K562 (cell line): ENCODE measurements at regions not wholly inside any gene's neighbourhood (a gene's known extent, or its start where the extent isn't known, plus 50 kb on each side); places are given as distances from the start of the nearest gene placed in this dataset.

Experiments used
- ATAC-seq: fragments of 200-7000 bp; cut with Tn5 transposase; 3 replicates; pipeline ENCODE4 v1.9.1; 2020; ENCODE audit warnings: moderate library complexity
- BruUV-seq: library from RNA; stranded (reverse); fragments of 400-500 nt; replicated peaks from 2 replicates; lab custom pipeline; 2021; lab: Mats Ljungman, UMichigan
- CTCF ChIA-PET: fragments of 300-600 bp; formaldehyde crosslinking; extraction: SDS; loops from one replicate; lab custom pipeline; 2021; ENCODE audit warnings: low intra/inter-chr PET ratio; lab: Yijun Ruan, JAX
- POLR2A ChIA-PET: fragments of 300-600, 350-650 bp; sonication (Branson Sonifier 250); formaldehyde crosslinking; extraction: SDS; loops from one replicate; lab custom pipeline; 2021; ENCODE audit warnings: antibody characterized with exemption, inconsistent platforms; lab: Yijun Ruan, JAX
- DNase-seq, 4 experiments: peaks; one replicate each; pipeline versions ENCODE4 v3.0.0 to v3.0.0-alpha.2; 2011 to 2018; ENCODE audit warnings: low spot score in 3 of 4, mixed read lengths in 3 of 4; ENCODE audit errors: extremely low read depth in 1 of 4
- FAIRE-seq: peaks from 2 replicates; lab custom pipeline; 2011; peaks lifted over from hg19 to GRCh38; lab: Jason Lieb, UNC
- H2AFZ ChIP-seq: 2 replicates; pipeline ENCODE4 v1.6.0; 2011; ENCODE audit warnings: low read depth, low read length, control low read depth, inconsistent platforms
- H3K27ac ChIP-seq: fragments of 200-600 bp; 3 replicates; pipeline ENCODE4 v1.8.0; 2011; ENCODE audit warnings: low read depth, mild to moderate bottlenecking, control low read depth, inconsistent platforms, low read length, moderate library complexity, mixed read lengths; ENCODE audit errors: extremely low read depth
- H3K27me3 ChIP-seq, 2 experiments: fragments of 300-600 bp in 1 of 2; 2 replicates in 1 of 2; 3 replicates in 1 of 2; pipeline versions ENCODE4 v1.6.0 to v1.8.0; 2011; ENCODE audit warnings: inconsistent platforms in 2 of 2, low read length in 2 of 2, mild to moderate bottlenecking in 1 of 2, mixed read lengths in 1 of 2, moderate library complexity in 1 of 2; ENCODE audit not compliant: control insufficient read depth in 2 of 2, insufficient read depth in 2 of 2
- H3K36me3 ChIP-seq: fragments of 300-600 bp; 3 replicates; pipeline ENCODE4 v1.8.0; 2011; ENCODE audit warnings: mild to moderate bottlenecking, low read length, inconsistent platforms; ENCODE audit not compliant: control insufficient read depth, insufficient read depth
- H3K4me1 ChIP-seq, 2 experiments: fragments of 200-600 bp in 1 of 2; replicated peaks in 1 of 2; 2 replicates in 1 of 2; 3 replicates in 1 of 2; pipeline versions ENCODE4 v1.5.1 to v1.8.0; 2011; ENCODE audit warnings: inconsistent platforms in 2 of 2, low read length in 2 of 2, mild to moderate bottlenecking in 1 of 2, mixed read lengths in 1 of 2, moderate library complexity in 1 of 2; ENCODE audit not compliant: control insufficient read depth in 2 of 2, insufficient read depth in 2 of 2
- H3K4me2 ChIP-seq: 2 replicates; pipeline ENCODE4 v1.6.1; 2011; ENCODE audit warnings: low read length, control low read depth, inconsistent platforms, mixed read lengths; ENCODE audit not compliant: insufficient read depth
- H3K4me3 ChIP-seq: fragments of 200-600 bp; sonication (generic), shearing (Covaris generic); 2 replicates; pipeline ENCODE4 v1.5.1; 2016; ENCODE audit warnings: control low read depth, inconsistent platforms
- H3K79me2 ChIP-seq: fragments of 200-600 bp; 3 replicates; pipeline ENCODE4 v1.8.0; 2011; ENCODE audit warnings: low read length, inconsistent platforms; ENCODE audit not compliant: control insufficient read depth, insufficient read depth
- H3K9ac ChIP-seq, 2 experiments: 2 replicates each; pipeline versions ENCODE4 v1.6.0 to v1.6.1; 2011; ENCODE audit warnings: low read depth in 2 of 2, low read length in 2 of 2, control low read depth in 1 of 2, inconsistent platforms in 1 of 2, mild to moderate bottlenecking in 1 of 2, mixed read lengths in 1 of 2; ENCODE audit not compliant: insufficient read depth in 1 of 2
- H3K9me1 ChIP-seq: one replicate; pipeline ENCODE4 v1.6.0; 2011; ENCODE audit warnings: inconsistent platforms, mild to moderate bottlenecking, low read length, moderate library complexity; ENCODE audit not compliant: control insufficient read depth, insufficient read depth
- H3K9me3 ChIP-seq: replicated peaks from 2 replicates; pipeline ENCODE4 v1.5.1; 2011; ENCODE audit warnings: low read depth, low read length, inconsistent platforms; ENCODE audit not compliant: control insufficient read depth, insufficient read depth
- H4K20me1 ChIP-seq: replicated peaks from 2 replicates; pipeline ENCODE4 v1.6.1; 2011; ENCODE audit warnings: low read length, inconsistent platforms, mixed read lengths; ENCODE audit not compliant: control insufficient read depth, insufficient read depth
- GABPB1 ChIP-seq: sonication (generic); formaldehyde crosslinking; IDR thresholded peaks from 2 replicates; pipeline ENCODE4 v1.8.0; 2022; ENCODE audit warnings: mild to moderate bottlenecking, missing genetic modification reagents
- HSF4 ChIP-seq: fragments of 250-450 bp; sonication (Bioruptor Pico); IDR thresholded peaks from 2 replicates; pipeline ENCODE4 v2.1.2; 2022; ENCODE audit warnings: mild to moderate bottlenecking, moderate library complexity, borderline replicate concordance
- JUN ChIP-seq, 2 experiments: sonication (generic) in 1 of 2; formaldehyde crosslinking in 1 of 2; IDR thresholded peaks; 2 replicates each; pipeline versions ENCODE4 v1.6.1 to v1.8.0; 2012 to 2022; ENCODE audit warnings: borderline replicate concordance in 2 of 2, mild to moderate bottlenecking in 2 of 2, improper control_type of control experiment in 1 of 2, low read depth in 1 of 2, low read length in 1 of 2, missing genetic modification reagents in 1 of 2
- L3MBTL2 ChIP-seq: fragments of 450-650 bp; IDR thresholded peaks from 2 replicates; pipeline ENCODE4 v1.6.1; 2016; ENCODE audit warnings: mild to moderate bottlenecking, moderate library complexity
- MCM5 ChIP-seq: fragments of 450-650 bp; IDR thresholded peaks from 2 replicates; pipeline ENCODE4 v1.6.1; 2016; ENCODE audit warnings: low read depth
- SETDB1 ChIP-seq: IDR thresholded peaks from one replicate; pipeline ENCODE4 v1.6.1; 2012; ENCODE audit warnings: low read length, control low read depth, inconsistent platforms
- TRIM24 ChIP-seq, 2 experiments: fragments of 450-650 bp; IDR thresholded peaks; 2 replicates each; pipeline ENCODE4 v1.6.1; 2016
- TRIM25 ChIP-seq: fragments of 450-650 bp; IDR thresholded peaks from 2 replicates; pipeline ENCODE4 v1.7.0; 2016; ENCODE audit warnings: borderline replicate concordance
- ZNF263 ChIP-seq: sonication (generic); formaldehyde crosslinking; IDR thresholded peaks from 2 replicates; pipeline ENCODE4 v1.8.0; 2022; ENCODE audit warnings: mild to moderate bottlenecking, missing genetic modification reagents, borderline replicate concordance
- ZNF431 ChIP-seq: sonication (generic); formaldehyde crosslinking; IDR thresholded peaks from 2 replicates; pipeline ENCODE4 v1.8.0; 2022; ENCODE audit warnings: mild to moderate bottlenecking, missing genetic modification reagents
- WGBS: fragments of 100-300 bp; shearing (Covaris generic); methylation state at CpG from one replicate; pipeline ENCODE4 v1.1.6; 2016; ENCODE audit warnings: low coverage, mixed read lengths; ENCODE audit not compliant: insufficient coverage; ENCODE audit errors: missing lambda C conversion rate; 5-methylcytosine and 5-hydroxymethylcytosine counted together
- in situ Hi-C: fragments of 300-500 bp; cut with MboI; formaldehyde crosslinking; loops from 4 replicates; pipeline ENCODE4 v1.15.0; 2018; ENCODE audit warnings: inconsistent platforms, mixed read lengths
- intact Hi-C: fragments of 100-400 bp; cut with micrococcal nuclease; formaldehyde crosslinking; loops from 2 replicates; pipeline ENCODE4 v1.14.2; 2022
- TF ChIP-seq, protein P1 (sequence below): sonication (generic); formaldehyde crosslinking; IDR thresholded peaks from 2 replicates; pipeline ENCODE4 v1.8.0; 2022; ENCODE audit warnings: mild to moderate bottlenecking, low read depth, missing genetic modification reagents

- ChIA-PET CTCF (no interaction called here), POLR2A (no interaction called here)
- Histone ChIP-seq H2AFZ (no peak overlapping the region), H3K27me3 (no peaks in the 10 kb centered on the region), H3K9ac (no peak overlapping the region), H4K20me1 (no peaks in the 10 kb centered on the region), H3K27ac (no peak overlapping the region), H3K9me1 (no peaks in the 10 kb centered on the region), H3K9me3 (no peaks in the 10 kb centered on the region), H3K4me3 (no peak overlapping the region), H3K79me2 (no peaks in the 10 kb centered on the region), H3K36me3 (no peaks in the 10 kb centered on the region), H3K4me1 (no peaks in the 10 kb centered on the region), H3K4me2 (no peak overlapping the region)
- DNase-seq (no peak), FAIRE-seq (no peak), ATAC-seq (no peak)
- intact Hi-C loops (no loop called here), in situ Hi-C loops (no loop called here)
- TF ChIP-seq GABPB1 (CRISPR knock-in tag): no peak
- 0% methylated on average over 2 of the region's 2 CpGs for WGBS
- BruUV-seq: no TSS peak
Observed at GRCh38 chr7:46649876-46650275, 728.8 kb upstream of the IGFBP3 start.

DNA sequence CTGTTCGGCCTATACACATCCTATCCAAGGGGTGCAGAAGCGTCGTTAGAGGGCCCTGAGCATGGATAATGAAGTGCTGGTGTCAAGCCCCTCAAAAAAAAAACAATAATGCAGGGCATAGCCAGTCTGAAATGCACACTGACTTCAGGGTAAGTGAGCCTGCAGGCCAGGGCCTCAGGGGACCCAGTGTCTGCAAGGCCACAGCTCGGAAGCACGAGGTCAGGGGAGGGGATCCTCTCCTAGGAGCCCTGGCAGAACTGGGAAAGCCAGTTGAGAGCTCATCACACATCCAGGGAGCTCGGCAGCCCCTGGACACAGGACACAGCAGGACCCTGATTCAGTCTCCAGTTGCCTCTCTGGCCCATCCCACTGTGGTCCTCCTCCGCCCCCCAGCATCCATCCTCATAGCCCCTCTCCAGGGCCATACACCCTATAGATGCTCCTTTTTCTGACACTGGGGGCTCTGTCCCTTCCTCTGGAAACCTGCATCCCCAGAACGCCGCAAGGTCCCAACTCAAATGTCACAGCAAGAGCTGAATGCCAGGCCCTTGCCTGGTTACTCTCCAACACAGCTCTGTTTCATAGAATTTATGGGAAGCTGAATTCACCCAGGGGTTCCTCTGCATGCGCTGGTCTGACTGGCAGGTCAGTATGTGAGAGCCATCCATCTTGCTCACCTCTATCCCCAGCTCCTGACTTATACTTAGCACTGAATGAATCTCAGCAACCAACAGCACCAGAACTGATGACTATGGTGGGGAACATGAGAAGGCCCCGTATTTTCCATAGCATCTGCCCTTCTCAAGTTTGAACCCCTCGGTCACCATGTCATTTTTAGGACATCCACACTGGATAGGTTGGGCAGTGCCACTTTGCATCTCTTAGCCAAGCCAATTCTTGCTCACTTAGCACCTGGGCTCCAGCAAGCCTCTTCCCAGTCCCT lies 717.0 kb upstream of the IGFBP3 start:
- intact Hi-C loops: no loop called here
- FAIRE-seq: no peak
- Histone ChIP-seq H3K4me2 (no peak overlapping the region), H3K9me1 (no peaks in the 10 kb centered on the region), H3K9me3 (no peaks in the 10 kb centered on the region), H3K79me2 (no peaks in the 10 kb centered on the region), H3K27me3 (no peaks in the 10 kb centered on the region), H3K27ac (no peak overlapping the region), H3K36me3 (no peaks in the 10 kb centered on the region), H4K20me1 (no peaks in the 10 kb centered on the region), H3K4me1 (no peaks in the 10 kb centered on the region), H2AFZ (no peak overlapping the region), H3K9ac (no peak overlapping the region), H3K4me3 (no peak overlapping the region)
- ATAC-seq: no peak
- DNase-seq: no peak
- BruUV-seq: no TSS peak
- in situ Hi-C loops: no loop called here
- 0% methylated on average over 10 of the region's 12 CpGs for WGBS
- ChIA-PET POLR2A (no interaction called here), CTCF (no interaction called here)
- TF ChIP-seq JUN (IDR thresholded peaks at IDR 0.05; ENCODE audit: borderline replicate concordance, low read depth, low read length): no peak
- TF ChIP-seq JUN (CRISPR knock-in tag; IDR thresholded peaks at IDR 0.05; ENCODE audit: borderline replicate concordance): no peak
- no peak for TF ChIP-seq L3MBTL2
- TF ChIP-seq, protein P1, sequence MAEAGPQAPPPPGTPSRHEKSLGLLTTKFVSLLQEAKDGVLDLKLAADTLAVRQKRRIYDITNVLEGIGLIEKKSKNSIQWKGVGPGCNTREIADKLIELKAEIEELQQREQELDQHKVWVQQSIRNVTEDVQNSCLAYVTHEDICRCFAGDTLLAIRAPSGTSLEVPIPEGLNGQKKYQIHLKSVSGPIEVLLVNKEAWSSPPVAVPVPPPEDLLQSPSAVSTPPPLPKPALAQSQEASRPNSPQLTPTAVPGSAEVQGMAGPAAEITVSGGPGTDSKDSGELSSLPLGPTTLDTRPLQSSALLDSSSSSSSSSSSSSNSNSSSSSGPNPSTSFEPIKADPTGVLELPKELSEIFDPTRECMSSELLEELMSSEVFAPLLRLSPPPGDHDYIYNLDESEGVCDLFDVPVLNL (CRISPR knock-in tag): no peak
- no peak for TF ChIP-seq TRIM24 (IDR thresholded peaks at IDR 0.05)
- TF ChIP-seq ZNF431: no peak
- TF ChIP-seq ZNF263 (CRISPR knock-in tag): no peak
- no peak for TF ChIP-seq TRIM25
- TF ChIP-seq HSF4: no peak
- no peak for TF ChIP-seq SETDB1
- no peak for TF ChIP-seq GABPB1 (CRISPR knock-in tag)
- no peak for TF ChIP-seq MCM5
